ENCODE measurements at regions not wholly inside any gene's neighbourhood (a gene's known extent, or its start where the extent isn't known, plus 50 kb on each side); places are given as distances from the start of the nearest gene placed in this dataset.

- ChIA-PET CTCF (no interaction called here), POLR2A (no interaction called here)
- Mint-ChIP-seq H3K4me3 (no peak overlapping the region), H3K27ac (no peak overlapping the region), H3K27me3 (peaks cover 3% of the 10 kb centered on the region), H3K4me1 (no peaks in the 10 kb centered on the region), H3K9me3 (peaks cover 3% of the 10 kb centered on the region), H3K36me3 (ENCODE audit: low read depth) (no peaks in the 10 kb centered on the region)
- DNase-seq (no peak), ATAC-seq (ENCODE audit: low read depth) (no peak)
- intact Hi-C loops (cut with micrococcal nuclease): no loop called here
- TF ChIP-seq CTCF (IDR thresholded peaks at IDR 0.05): no peak
Measured at GRCh38 chrX:40349251-40349650, 231.5 kb upstream of the ATP6AP2 start.

- intact Hi-C loops (cut with micrococcal nuclease): no loop called here
- ChIA-PET CTCF (no interaction called here), POLR2A (no interaction called here)
- Mint-ChIP-seq H3K4me3 (no peak overlapping the region), H3K27ac (no peak overlapping the region), H3K9me3 (peaks cover 3% of the 10 kb centered on the region), H3K4me1 (no peaks in the 10 kb centered on the region), H3K36me3 (ENCODE audit: low read depth) (no peaks in the 10 kb centered on the region), H3K27me3 (peaks cover 3% of the 10 kb centered on the region)
- ATAC-seq (ENCODE audit: low read depth): no peak
- DNase-seq: no peak
- no peak for TF ChIP-seq CTCF (IDR thresholded peaks at IDR 0.05)
Measured at GRCh38 chrX:40346379-40346778, 234.4 kb upstream of the ATP6AP2 start.

DNA sequence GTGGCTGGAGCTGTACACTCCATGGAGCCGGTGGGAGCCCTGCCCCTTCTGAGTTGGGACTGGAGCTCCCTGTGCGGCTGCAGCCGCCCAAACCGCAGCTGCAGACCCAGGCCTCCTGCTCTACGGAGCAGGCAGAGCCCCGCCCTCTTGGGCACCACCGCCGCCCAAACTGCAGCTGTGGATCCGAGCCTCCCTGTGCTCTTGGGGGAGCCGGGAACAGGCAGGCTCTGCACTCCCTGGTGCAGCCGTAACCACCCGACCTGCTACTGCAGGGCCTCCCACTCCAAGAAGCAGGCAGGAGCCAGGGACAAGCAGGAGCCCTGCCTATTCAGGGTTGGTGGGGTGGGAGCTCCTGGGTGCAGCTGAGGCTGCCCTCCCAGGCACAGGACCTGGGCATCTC is 237.5 kb upstream of the ATP6AP2 start:
- no peak for TF ChIP-seq CTCF (IDR thresholded peaks at IDR 0.05)
- no peaks in the 10 kb centered on the region for H3K27me3 Mint-ChIP-seq
- no peak overlapping the region for H3K27ac Mint-ChIP-seq
- ATAC-seq (ENCODE audit: low read depth) (no peak), DNase-seq (no peak)
- no peaks in the 10 kb centered on the region for H3K36me3 Mint-ChIP-seq (ENCODE audit: low read depth)
- H3K9me3 Mint-ChIP-seq: peaks cover 3% of the 10 kb centered on the region
- intact Hi-C loops (cut with micrococcal nuclease): no loop called here
- H3K4me1 Mint-ChIP-seq: peaks cover 11% of the 10 kb centered on the region
- ChIA-PET CTCF (no interaction called here), POLR2A (no interaction called here)
- H3K4me3 Mint-ChIP-seq: no peak overlapping the region

DNA sequence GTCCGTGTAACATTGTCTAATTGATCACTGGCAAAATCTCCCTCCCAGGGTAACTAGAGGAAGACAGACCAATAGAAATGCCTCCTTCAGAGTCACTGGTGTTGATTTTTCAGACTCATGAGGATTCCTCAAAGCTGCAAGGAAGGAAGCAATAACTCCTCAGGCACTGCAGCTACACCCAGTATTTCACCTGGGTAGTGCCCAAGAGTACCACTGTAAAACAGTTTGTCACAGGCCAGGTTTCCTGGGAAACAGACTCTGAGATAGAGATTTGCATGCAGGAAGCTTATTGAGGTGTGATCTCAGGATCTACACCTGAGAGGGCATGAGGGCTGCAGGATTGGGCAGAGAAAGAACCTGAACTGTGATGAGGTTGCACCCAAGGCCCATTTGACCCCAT is 240.7 kb upstream of the ATP6AP2 start:
- DNase-seq: no peak
- Mint-ChIP-seq H3K4me1 (peaks cover 11% of the 10 kb centered on the region), H3K27ac (no peak overlapping the region), H3K9me3 (no peaks in the 10 kb centered on the region), H3K4me3 (no peak overlapping the region), H3K36me3 (ENCODE audit: low read depth) (no peaks in the 10 kb centered on the region), H3K27me3 (no peaks in the 10 kb centered on the region)
- CTCF ChIA-PET: no interaction called here
- no peak for ATAC-seq (ENCODE audit: low read depth)
- no peak for TF ChIP-seq CTCF (IDR thresholded peaks at IDR 0.05)
- POLR2A ChIA-PET: no interaction called here
- intact Hi-C loops (cut with micrococcal nuclease): no loop called here

DNA sequence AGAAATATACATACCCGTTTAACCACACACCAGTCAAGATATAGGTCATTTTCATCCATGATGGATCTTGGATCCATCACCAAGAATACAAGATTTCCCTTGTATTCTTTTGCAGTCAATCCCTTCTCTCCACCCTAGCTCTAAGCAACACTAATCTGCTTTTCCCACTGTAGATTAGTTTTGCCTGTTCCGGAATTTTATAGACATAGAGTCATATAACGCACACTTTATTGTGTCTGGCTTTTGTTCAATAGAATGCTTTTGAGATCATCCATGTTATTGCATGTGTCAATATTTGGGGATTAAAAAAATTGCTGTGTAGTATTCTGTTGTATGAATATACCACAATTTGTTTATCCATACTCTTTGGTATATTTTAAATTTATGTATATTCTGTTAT is 235.6 kb upstream of the BCOR start:
- no peak for DNase-seq
- Mint-ChIP-seq H3K4me3 (no peak overlapping the region), H3K36me3 (ENCODE audit: low read depth) (no peaks in the 10 kb centered on the region), H3K9me3 (no peaks in the 10 kb centered on the region), H3K4me1 (peaks cover 3% of the 10 kb centered on the region), H3K27me3 (no peaks in the 10 kb centered on the region), H3K27ac (no peak overlapping the region)
- no peak for ATAC-seq (ENCODE audit: low read depth)
- intact Hi-C loops (cut with micrococcal nuclease): no loop called here
- CTCF ChIA-PET: no interaction called here
- TF ChIP-seq CTCF (IDR thresholded peaks at IDR 0.05): no peak
- POLR2A ChIA-PET: no interaction called here

Measured in activated B cell treated with CpG ODN at 0.5 μM for 24 hours (primary cell).